GM23338 (cell line): ENCODE measurements at regions not wholly inside any gene's neighbourhood (a gene's known extent, or its start where the extent isn't known, plus 50 kb on each side); places are given as distances from the start of the nearest gene placed in this dataset.

Source experiments
- ATAC-seq: fragments of 200-7000 bp; cut with Tn5 transposase; 3 replicates; pipeline ENCODE4 v1.9.1; 2020
- DNase-seq: peaks from one replicate; pipeline ENCODE4 v3.0.0-alpha.2; 2015; ENCODE audit warnings: low spot score
- H2AFZ ChIP-seq: fragments of 200-600 bp; sonication (generic); 2 replicates; pipeline ENCODE4 v1.8.0; 2016; ENCODE audit warnings: antibody characterized with exemption, mild to moderate bottlenecking, moderate library complexity
- H3F3A ChIP-seq: fragments of 200-600 bp; sonication (generic); replicated peaks from 2 replicates; pipeline ENCODE4 v1.8.0; 2017; ENCODE audit warnings: antibody characterized with exemption, mixed run types, low read depth
- H3K27ac ChIP-seq: fragments of 200-600 bp; sonication (generic); 2 replicates; pipeline ENCODE4 v1.6.1; 2016; ENCODE audit warnings: low read depth
- H3K27me3 ChIP-seq: fragments of 200-600 bp; sonication (generic); 2 replicates; pipeline ENCODE4 v1.8.0; 2016; ENCODE audit warnings: mild to moderate bottlenecking, mixed run types, moderate library complexity; ENCODE audit not compliant: insufficient read depth
- H3K36me3 ChIP-seq: fragments of 200-600 bp; sonication (generic); 2 replicates; pipeline ENCODE4 v1.8.0; 2016; ENCODE audit warnings: mild to moderate bottlenecking; ENCODE audit not compliant: insufficient read depth
- H3K4me1 ChIP-seq: fragments of 200-600 bp; sonication (generic); 2 replicates; pipeline ENCODE4 v1.8.0; 2016; ENCODE audit warnings: mild to moderate bottlenecking, moderate library complexity; ENCODE audit not compliant: insufficient read depth
- H3K4me2 ChIP-seq: fragments of 200-600 bp; sonication (generic); 2 replicates; pipeline ENCODE4 v1.7.1; 2017; ENCODE audit warnings: mixed run types
- H3K4me3 ChIP-seq: fragments of 200-600 bp; sonication (generic); 2 replicates; pipeline ENCODE4 v1.6.1; 2016; ENCODE audit warnings: mixed run types
- H3K79me2 ChIP-seq: fragments of 200-600 bp; sonication (generic); replicated peaks from 2 replicates; pipeline ENCODE4 v1.8.0; 2017; ENCODE audit warnings: mild to moderate bottlenecking; ENCODE audit not compliant: insufficient read depth
- H3K9me2 ChIP-seq: fragments of 200-600 bp; sonication (generic); 2 replicates; pipeline ENCODE4 v1.8.0; 2017; ENCODE audit not compliant: insufficient read depth
- H4K20me1 ChIP-seq: fragments of 200-600 bp; sonication (generic); replicated peaks from 2 replicates; pipeline ENCODE4 v1.8.0; 2017; ENCODE audit warnings: mild to moderate bottlenecking; ENCODE audit not compliant: insufficient read depth
- H3K27ac Mint-ChIP-seq: 2 replicates; pipeline ENCODE4 v1.8.0; 2020; ENCODE audit warnings: inconsistent platforms, mild to moderate bottlenecking, moderate library complexity, mixed read lengths
- H3K27me3 Mint-ChIP-seq: 3 replicates; pipeline ENCODE4 v1.8.0; 2022; ENCODE audit warnings: low read depth, mild to moderate bottlenecking, moderate library complexity, mixed read lengths, inconsistent platforms; ENCODE audit not compliant: insufficient read depth, poor library complexity
- H3K36me3 Mint-ChIP-seq: 3 replicates; pipeline ENCODE4 v1.8.0; 2021; ENCODE audit warnings: low read depth, mild to moderate bottlenecking, inconsistent platforms, moderate library complexity, mixed read lengths
- H3K4me1 Mint-ChIP-seq: 3 replicates; pipeline ENCODE4 v1.8.0; 2020; ENCODE audit warnings: mild to moderate bottlenecking, inconsistent platforms, mixed read lengths
- H3K4me3 Mint-ChIP-seq: 3 replicates; pipeline ENCODE4 v1.8.0; 2021; ENCODE audit warnings: moderate library complexity, mild to moderate bottlenecking, inconsistent platforms, mixed read lengths
- H3K9me3 Mint-ChIP-seq: 3 replicates; pipeline ENCODE4 v1.8.0; 2020; ENCODE audit warnings: moderate library complexity, mild to moderate bottlenecking, inconsistent platforms, mixed read lengths
- CTCF ChIP-seq, 2 experiments: fragments of 200-600 bp in 1 of 2; sonication (generic) in 1 of 2; conservative IDR thresholded peaks; 2 replicates each; pipeline versions ENCODE4 v1.5.1 to v1.6.1; 2016 to 2017; ENCODE audit warnings: antibody characterized with exemption in 2 of 2, low read depth in 2 of 2, mild to moderate bottlenecking in 2 of 2, moderate library complexity in 1 of 2
- EZH2 ChIP-seq: fragments of 200-600 bp; sonication (generic); IDR thresholded peaks from one replicate; pipeline ENCODE4 v1.8.0; 2017; ENCODE audit warnings: antibody characterized with exemption, mild to moderate bottlenecking, low read depth; ENCODE audit not compliant: unreplicated experiment
- EZH2phosphoT487 ChIP-seq: fragments of 200-600 bp; sonication (generic); IDR thresholded peaks from one replicate; pipeline ENCODE4 v1.8.1; 2018; ENCODE audit warnings: antibody characterized with exemption; ENCODE audit not compliant: unreplicated experiment
- JUNB ChIP-seq: IDR thresholded peaks from one replicate; pipeline ENCODE4 v1.6.1; 2016; ENCODE audit warnings: antibody characterized with exemption; ENCODE audit not compliant: unreplicated experiment
- NANOG ChIP-seq: IDR thresholded peaks from 2 replicates; pipeline ENCODE4 v1.6.1; 2016; ENCODE audit warnings: antibody characterized with exemption, borderline replicate concordance
- REST ChIP-seq: IDR thresholded peaks from one replicate; pipeline ENCODE4 v1.6.1; 2018; ENCODE audit warnings: antibody characterized with exemption; ENCODE audit not compliant: unreplicated experiment
- STAT1 ChIP-seq: IDR thresholded peaks from one replicate; pipeline ENCODE4 v1.6.1; 2016; ENCODE audit warnings: antibody characterized with exemption; ENCODE audit not compliant: unreplicated experiment
- ZNF462 ChIP-seq: fragments of 250-450 bp; sonication (Bioruptor Pico); IDR thresholded peaks from 2 replicates; pipeline ENCODE4 v1.5.0; 2020; ENCODE audit warnings: mild to moderate bottlenecking, moderate library complexity

GRCh38 chr6:104606361-104606760 lies 253.4 kb downstream of the HACE1 start (continued):
- TF ChIP-seq CTCF (conservative IDR thresholded peaks at IDR 0.05; ENCODE audit: low read depth in 2 of 2) = no peak

- Mint-ChIP-seq H3K27me3 (peaks cover 4% of the 10 kb centered on the region), H3K27ac (no peak overlapping the region)
- H3K4me2 ChIP-seq = no peak overlapping the region
These were observed 255.0 kb downstream of the HACE1 start for GRCh38 chr6:104604685-104605084.

More at GRCh38 chr6:104604685-104605084, 255.0 kb downstream of the HACE1 start:
- Histone ChIP-seq H3K27ac (no peak overlapping the region), H3K4me3 (no peak overlapping the region), H3F3A (no peaks in the 10 kb centered on the region), H2AFZ (no peak overlapping the region), H4K20me1 (no peaks in the 10 kb centered on the region), H3K9me2 (no peaks in the 10 kb centered on the region), H3K27me3 (no peaks in the 10 kb centered on the region), H3K4me1 (no peaks in the 10 kb centered on the region), H3K36me3 (no peaks in the 10 kb centered on the region), H3K79me2 (no peaks in the 10 kb centered on the region)
- no peak for DNase-seq
- ATAC-seq = no peak
- H3K4me1 Mint-ChIP-seq = peaks cover 5% of the 10 kb centered on the region; the same call in 2 of the 3 replicates
- H3K4me3 Mint-ChIP-seq = no peak overlapping the region
- TF ChIP-seq JUNB (no peak), STAT1 (no peak), ZNF462 (no peak), NANOG (no peak), EZH2phosphoT487 (no peak), EZH2 (no peak), REST (no peak)
- H3K9me3 Mint-ChIP-seq = no peaks in the 10 kb centered on the region
- H3K36me3 Mint-ChIP-seq = no peaks in the 10 kb centered on the region
